ENCODE measurements at regions not wholly inside any gene's neighbourhood (a gene's known extent, or its start where the extent isn't known, plus 50 kb on each side); places are given as distances from the start of the nearest gene placed in this dataset.
A peak's percentile ranks its signal among the peaks of the same experiment; 100 is the strongest.

GRCh38 chr20:24117383-24117782, 128.8 kb upstream of the GGTLC1 start:
- Histone ChIP-seq H3K9ac (ENCODE audit: insufficient read depth, low read length) (no peak overlapping the region), H3K27me3 (ENCODE audit: control insufficient read depth, insufficient read depth, low read length) (no peaks in the 10 kb centered on the region), H4K20me1 (ENCODE audit: control insufficient read depth, extremely low read depth, insufficient read depth, low read length) (no peaks in the 10 kb centered on the region), H3K4me1 (ENCODE audit: control insufficient read depth, extremely low read depth, insufficient read depth, low read length) (peaks cover 2% of the 10 kb centered on the region), H3K27ac (ENCODE audit: insufficient read depth, low read length) (no peak overlapping the region), H2AFZ (ENCODE audit: low read length) (no peak overlapping the region), H3K9me3 (ENCODE audit: control insufficient read depth, insufficient read depth, low read depth, low read length) (no peaks in the 10 kb centered on the region), H3K4me3 (replicated peaks in 1 of 4; ENCODE audit: control extremely low read depth in 1 of 4, insufficient read depth in 1 of 4, low read depth in 3 of 4, low read length in 4 of 4) (no peak overlapping the region), H3K79me2 (ENCODE audit: control insufficient read depth, insufficient read depth, low read length) (no peaks in the 10 kb centered on the region), H3K4me2 (ENCODE audit: extremely low read depth, insufficient read depth, low read length) (peak overlapping the region; percentile 1), H3K36me3 (ENCODE audit: control insufficient read depth, insufficient read depth, low read length) (no peaks in the 10 kb centered on the region)
- no peak for TF ChIP-seq EZH2 (IDR thresholded peaks at IDR 0.05; ENCODE audit: low read length, missing control alignments)
- no peak for TF ChIP-seq CTCF (conservative IDR thresholded peaks at IDR 0.05 in 1 of 2, IDR thresholded peaks at IDR 0.05 in 1 of 2; ENCODE audit: low read depth in 1 of 2, low read length in 2 of 2)
- DNase-seq (ENCODE audit: low read depth in 2 of 2), result no peak

GRCh38 chr20:24116611-24117010, 128.0 kb upstream of the GGTLC1 start:
- no peak overlapping the region for H3K4me2 ChIP-seq (ENCODE audit: extremely low read depth, insufficient read depth, low read length)
- H3K27me3 ChIP-seq (ENCODE audit: control insufficient read depth, insufficient read depth, low read length), result no peaks in the 10 kb centered on the region
- H2AFZ ChIP-seq (ENCODE audit: low read length), result no peak overlapping the region
- no peaks in the 10 kb centered on the region for H3K9me3 ChIP-seq (ENCODE audit: control insufficient read depth, insufficient read depth, low read depth, low read length)
- DNase-seq (ENCODE audit: low read depth in 2 of 2), result no peak
- TF ChIP-seq CTCF (conservative IDR thresholded peaks at IDR 0.05 in 1 of 2, IDR thresholded peaks at IDR 0.05 in 1 of 2; ENCODE audit: low read depth in 1 of 2, low read length in 2 of 2) (no peak), EZH2 (IDR thresholded peaks at IDR 0.05; ENCODE audit: low read length, missing control alignments) (no peak)
- H4K20me1 ChIP-seq (ENCODE audit: control insufficient read depth, extremely low read depth, insufficient read depth, low read length), result no peaks in the 10 kb centered on the region
- H3K27ac ChIP-seq (ENCODE audit: insufficient read depth, low read length), result no peak overlapping the region
- peaks cover 2% of the 10 kb centered on the region for H3K4me1 ChIP-seq (ENCODE audit: control insufficient read depth, extremely low read depth, insufficient read depth, low read length)
- H3K4me3 ChIP-seq (replicated peaks in 1 of 4; ENCODE audit: control extremely low read depth in 1 of 4, insufficient read depth in 1 of 4, low read depth in 3 of 4, low read length in 4 of 4), result no peak overlapping the region
- no peaks in the 10 kb centered on the region for H3K79me2 ChIP-seq (ENCODE audit: control insufficient read depth, insufficient read depth, low read length)
- no peak overlapping the region for H3K9ac ChIP-seq (ENCODE audit: insufficient read depth, low read length)
- H3K36me3 ChIP-seq (ENCODE audit: control insufficient read depth, insufficient read depth, low read length), result no peaks in the 10 kb centered on the region

GRCh38 chr20:24112360-24112759, 123.8 kb upstream of the GGTLC1 start:
- Histone ChIP-seq H3K36me3 (ENCODE audit: control insufficient read depth, insufficient read depth, low read length) (no peaks in the 10 kb centered on the region), H2AFZ (ENCODE audit: low read length) (no peak overlapping the region), H4K20me1 (ENCODE audit: control insufficient read depth, extremely low read depth, insufficient read depth, low read length) (no peaks in the 10 kb centered on the region), H3K79me2 (ENCODE audit: control insufficient read depth, insufficient read depth, low read length) (no peaks in the 10 kb centered on the region), H3K9ac (ENCODE audit: insufficient read depth, low read length) (no peak overlapping the region), H3K9me3 (ENCODE audit: control insufficient read depth, insufficient read depth, low read depth, low read length) (no peaks in the 10 kb centered on the region), H3K27ac (ENCODE audit: insufficient read depth, low read length) (no peak overlapping the region), H3K27me3 (ENCODE audit: control insufficient read depth, insufficient read depth, low read length) (no peaks in the 10 kb centered on the region), H3K4me2 (ENCODE audit: extremely low read depth, insufficient read depth, low read length) (no peak overlapping the region), H3K4me1 (ENCODE audit: control insufficient read depth, extremely low read depth, insufficient read depth, low read length) (peaks cover 2% of the 10 kb centered on the region), H3K4me3 (replicated peaks in 1 of 4; ENCODE audit: control extremely low read depth in 1 of 4, insufficient read depth in 1 of 4, low read depth in 3 of 4, low read length in 4 of 4) (no peak overlapping the region)
- no peak for DNase-seq (ENCODE audit: low read depth in 2 of 2)
- TF ChIP-seq CTCF (conservative IDR thresholded peaks at IDR 0.05 in 1 of 2, IDR thresholded peaks at IDR 0.05 in 1 of 2; ENCODE audit: low read depth in 1 of 2, low read length in 2 of 2) (no peak), EZH2 (IDR thresholded peaks at IDR 0.05; ENCODE audit: low read length, missing control alignments) (no peak)
